ENCODE measurements at regions not wholly inside any gene's neighbourhood (a gene's known extent, or its start where the extent isn't known, plus 50 kb on each side); places are given as distances from the start of the nearest gene placed in this dataset.
A peak's percentile ranks its signal among the peaks of the same experiment; 100 is the strongest.

GRCh38 chr18:77444385-77444784, 194.7 kb downstream of the GALR1 start:
- no peak for DNase-seq (ENCODE audit: low spot score)

- no peak for DNase-seq (ENCODE audit: low spot score)
These were observed 198.4 kb downstream of the GALR1 start for GRCh38 chr18:77448046-77448445.

DNA sequence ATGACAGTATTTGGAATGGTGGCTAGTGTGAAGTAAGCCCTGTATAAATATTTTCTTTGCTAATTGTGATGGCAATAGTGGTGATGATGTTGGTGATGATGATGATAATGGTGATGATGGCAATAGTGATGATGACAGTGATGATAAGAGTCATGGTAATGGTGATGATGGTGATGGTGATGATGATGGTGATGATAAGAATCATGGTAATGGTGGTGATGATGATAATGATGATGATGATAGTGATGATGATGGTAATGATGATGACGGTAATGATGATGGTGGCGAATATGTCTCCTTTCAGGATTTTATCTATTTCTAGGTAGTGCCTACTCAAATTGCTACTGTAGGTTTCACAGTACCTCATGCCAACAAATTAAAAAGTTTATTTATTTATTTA, 205.4 kb downstream of the GALR1 start:
- DNase-seq (ENCODE audit: low spot score) = no peak

DNA sequence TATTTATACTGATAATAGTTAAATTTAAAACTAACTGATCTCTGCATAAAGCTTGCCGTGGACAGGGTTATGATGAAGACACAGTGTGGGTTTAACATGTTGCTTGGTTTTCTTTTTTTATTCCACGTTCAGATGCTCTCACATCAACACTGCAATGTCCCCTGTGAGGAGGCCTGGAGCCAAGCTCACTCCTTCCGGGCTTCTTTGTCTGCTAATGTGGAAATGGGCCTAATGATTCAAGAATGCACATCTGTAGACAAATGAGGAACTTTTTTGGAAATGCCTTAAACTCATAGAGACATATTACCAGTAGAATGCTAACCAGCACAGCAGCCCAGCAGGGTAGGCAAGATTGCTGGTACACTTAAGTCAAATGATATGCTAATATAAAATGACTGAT, 208.0 kb downstream of the GALR1 start:
- no peak for DNase-seq (ENCODE audit: low spot score)

GRCh38 chr18:77461062-77461688, 211.5 kb downstream of the GALR1 start:
- DNase-seq (ENCODE audit: low spot score) = no peak

GRCh38 chr18:77464917-77465316, 215.3 kb downstream of the GALR1 start:
- no peak for DNase-seq (ENCODE audit: low spot score)

- no peak for DNase-seq (ENCODE audit: low spot score)
These were observed 217.2 kb downstream of the GALR1 start for GRCh38 chr18:77466890-77467289.

GRCh38 chr18:77469131-77469530, 219.5 kb downstream of the GALR1 start:
- no peak for DNase-seq (ENCODE audit: low spot score)

DNA sequence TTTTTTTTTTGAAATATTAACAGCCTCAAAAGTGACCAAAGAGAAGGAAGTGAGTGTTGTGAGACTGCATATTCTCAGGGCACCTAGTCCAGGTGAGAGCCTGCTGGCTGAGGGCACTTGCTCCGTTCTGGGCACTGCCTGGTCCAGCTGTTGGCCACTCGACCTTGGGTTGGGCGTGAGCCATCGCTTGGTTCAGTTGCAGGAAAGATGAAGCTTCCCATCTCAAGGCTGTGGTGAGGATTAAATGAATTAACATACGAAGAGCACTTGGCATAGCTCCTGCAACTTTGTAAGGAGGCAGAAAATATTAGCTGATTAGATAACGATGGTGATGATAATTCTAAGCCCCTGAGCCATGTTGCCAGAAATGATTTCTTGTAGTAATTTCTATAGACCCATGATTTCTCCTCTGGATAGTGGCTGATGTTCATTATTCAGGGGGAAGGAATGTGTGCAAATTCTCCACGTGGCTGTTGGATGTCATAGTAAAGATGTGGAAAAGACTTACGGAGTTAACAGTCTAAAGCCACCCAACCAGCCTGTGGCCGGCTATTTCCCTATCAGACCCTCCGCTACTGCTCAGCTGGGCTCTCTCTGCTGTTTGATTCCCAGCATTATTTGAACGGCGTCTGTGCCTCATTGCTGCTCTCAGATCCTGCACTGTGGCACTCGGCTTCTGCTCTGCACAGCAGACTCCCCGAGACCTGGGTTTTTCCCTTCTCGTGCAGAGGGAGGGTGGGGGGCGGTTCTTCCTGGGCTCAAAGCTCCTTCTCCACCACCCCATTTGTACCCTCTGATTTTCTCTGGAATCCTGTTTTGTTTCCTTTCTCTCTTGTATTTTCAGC, 221.1 kb downstream of the GALR1 start:
- no peak for DNase-seq (ENCODE audit: low spot score)

- DNase-seq (ENCODE audit: low spot score) = no peak
These were observed 222.9 kb downstream of the GALR1 start for GRCh38 chr18:77472509-77472908.

DNA sequence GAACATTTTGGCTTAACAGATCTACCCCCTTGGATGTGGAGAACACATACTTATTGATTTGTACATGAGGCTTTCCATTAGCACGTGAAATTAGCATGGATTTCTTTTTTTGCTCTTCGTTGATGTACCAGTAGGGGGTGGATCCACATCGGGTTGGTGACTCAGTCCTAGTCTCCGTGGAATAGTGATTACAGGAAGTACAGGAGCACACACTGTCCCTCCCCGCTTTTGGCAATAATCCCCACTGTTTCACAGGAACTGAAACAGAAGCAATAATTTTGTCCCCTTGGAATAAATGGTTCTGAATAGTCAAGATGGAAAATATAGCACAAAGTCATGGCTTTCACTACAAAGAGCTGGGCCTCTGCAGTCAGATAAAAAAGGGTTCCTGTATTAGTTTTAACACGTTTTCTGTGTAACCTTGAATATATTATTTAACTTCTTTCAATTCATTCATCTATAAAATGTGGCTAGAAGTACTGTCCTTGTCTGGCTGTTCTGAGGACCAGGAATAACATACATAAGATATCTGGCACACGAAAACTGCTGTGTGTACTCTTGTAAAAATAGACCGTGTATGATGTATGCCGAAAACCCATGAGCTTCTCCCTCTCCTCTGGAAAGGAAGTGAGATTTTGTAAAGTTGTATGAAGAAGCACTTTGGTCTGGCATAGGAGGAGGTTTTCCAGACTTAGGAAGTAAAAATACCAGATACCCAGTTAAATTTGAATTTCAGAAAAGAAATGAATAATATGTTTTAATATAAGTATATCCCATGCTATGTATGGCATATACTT, 229.2 kb downstream of the GALR1 start:
- peak; percentile 56 for DNase-seq (ENCODE audit: low spot score)

DNA sequence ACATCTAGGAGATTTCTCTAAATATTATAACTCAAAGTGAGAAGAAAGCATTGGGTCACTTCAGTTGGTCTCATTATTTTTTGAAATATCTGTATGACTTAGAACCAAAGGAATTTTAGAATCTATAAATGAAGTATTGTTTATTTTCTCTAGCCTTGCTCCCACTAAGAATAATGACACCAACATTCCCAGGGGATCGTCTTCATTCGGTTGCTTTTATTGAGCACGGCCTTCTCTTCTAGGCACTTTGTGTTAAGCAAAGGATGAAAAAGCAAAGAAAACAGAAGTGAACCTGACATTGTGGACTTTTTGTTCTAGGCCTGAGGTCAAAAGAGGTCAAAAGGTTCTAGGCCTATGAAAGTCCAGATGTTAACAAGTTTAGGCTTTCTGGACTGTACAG, 231.9 kb downstream of the GALR1 start:
- DNase-seq (ENCODE audit: low spot score) = no peak

DNA sequence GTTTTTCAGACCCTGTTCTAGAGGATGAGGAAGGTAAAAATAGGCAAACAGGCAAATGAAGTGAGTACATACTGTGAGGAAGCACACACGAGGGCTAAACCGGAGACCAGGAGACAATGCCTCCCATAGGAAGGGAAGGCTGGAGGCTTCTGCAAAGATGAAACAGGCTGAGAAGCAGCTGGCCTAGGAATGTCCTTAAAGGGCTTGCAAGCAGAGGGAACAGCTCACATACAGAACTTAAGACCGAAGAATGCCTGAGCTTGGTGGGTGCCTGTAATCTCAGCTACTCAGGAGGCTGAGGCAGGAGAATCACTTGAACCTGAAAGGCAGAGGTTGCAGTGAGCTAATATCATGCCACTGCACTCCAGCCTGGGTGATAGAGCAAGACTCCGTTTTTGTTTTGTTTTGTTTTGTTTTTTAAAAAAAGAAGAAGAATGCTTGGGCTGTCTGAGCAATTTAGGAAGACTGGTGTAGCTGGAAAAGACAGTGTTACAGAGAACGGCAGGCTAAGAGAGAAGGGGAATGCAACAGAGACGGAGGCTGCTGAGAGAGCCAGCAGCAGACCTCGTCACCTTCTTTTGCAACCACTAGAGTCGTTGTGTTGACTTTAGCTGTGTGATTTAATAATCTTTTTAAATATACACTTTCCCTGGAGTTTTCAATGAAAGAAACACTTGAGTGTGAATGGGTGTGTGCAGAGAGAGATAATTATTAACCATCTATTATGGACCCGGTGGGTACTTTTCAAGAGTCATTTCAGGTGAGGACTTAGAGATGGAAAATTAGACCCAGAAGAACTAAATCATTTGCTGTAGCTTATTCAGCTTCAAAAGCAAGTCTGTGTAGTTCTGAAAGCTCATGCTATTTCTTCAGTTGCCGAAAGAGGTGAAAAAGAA, 232.8 kb downstream of the GALR1 start:
- DNase-seq (ENCODE audit: low spot score) = no peak

GRCh38 chr18:77486985-77487384, 237.3 kb downstream of the GALR1 start:
- DNase-seq (ENCODE audit: low spot score) = peak; percentile 15

DNA sequence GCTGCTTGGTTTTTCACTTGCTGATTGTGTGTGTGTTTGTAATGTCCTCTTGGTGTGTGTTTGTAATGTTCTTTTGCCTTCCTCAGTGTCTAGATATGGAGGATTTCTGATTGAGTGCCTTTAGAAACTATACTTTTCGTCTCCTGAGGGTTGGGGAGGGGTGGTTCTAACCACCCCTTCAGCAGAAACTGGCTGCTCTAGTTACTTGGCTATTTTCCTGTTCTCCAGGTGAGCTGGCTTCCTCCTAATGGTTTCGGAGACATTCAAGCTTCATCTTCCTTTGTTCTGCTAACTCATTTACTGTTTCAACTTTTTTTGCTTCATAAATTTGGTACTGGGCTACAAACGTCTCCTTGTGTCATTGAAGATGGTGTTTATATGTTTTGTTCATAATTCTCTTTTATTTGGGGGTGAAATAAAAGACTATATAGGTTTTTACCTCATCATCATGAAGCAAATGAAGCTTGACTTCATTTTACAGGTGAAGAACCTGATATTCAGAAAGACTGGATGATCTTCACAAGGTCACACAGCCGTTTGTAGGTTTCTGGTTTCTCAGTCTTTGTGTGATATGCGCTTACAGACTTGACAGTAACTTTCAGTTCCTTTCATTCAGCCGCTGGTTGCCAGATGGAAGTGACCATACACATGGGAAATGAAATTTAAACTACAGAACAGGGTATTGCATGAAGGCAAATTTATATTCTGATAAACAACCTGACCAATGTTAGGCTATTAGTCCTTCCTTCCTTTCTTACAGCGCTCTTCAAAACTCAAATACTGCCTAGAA, 238.5 kb downstream of the GALR1 start:
- no peak for DNase-seq (ENCODE audit: low spot score)

- no peak for DNase-seq (ENCODE audit: low spot score)
These were observed 245.4 kb downstream of the GALR1 start for GRCh38 chr18:77495079-77495478.

- DNase-seq (ENCODE audit: low spot score) = no peak
These were observed 246.5 kb downstream of the GALR1 start for GRCh38 chr18:77495982-77496690.

DNA sequence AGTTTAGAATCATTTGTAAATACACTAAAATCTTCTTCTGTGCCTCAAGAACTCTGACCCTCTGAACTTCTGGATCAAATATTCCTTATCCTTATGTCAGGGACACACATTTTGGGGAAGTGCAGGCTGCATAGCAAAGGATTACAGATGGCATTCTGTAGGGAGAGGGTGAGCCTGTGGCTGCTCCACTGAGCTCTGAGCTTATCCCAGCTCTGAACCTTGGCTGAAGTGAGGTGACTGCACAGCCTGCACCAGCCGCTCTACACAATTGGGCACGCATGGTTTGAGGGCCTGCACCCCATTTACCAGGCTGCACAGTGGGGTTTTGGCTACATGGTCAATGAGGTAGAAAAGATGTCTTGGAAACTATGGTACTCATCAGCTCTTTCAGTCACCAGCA, 251.6 kb downstream of the GALR1 start:
- no peak for DNase-seq (ENCODE audit: low spot score)

DNA sequence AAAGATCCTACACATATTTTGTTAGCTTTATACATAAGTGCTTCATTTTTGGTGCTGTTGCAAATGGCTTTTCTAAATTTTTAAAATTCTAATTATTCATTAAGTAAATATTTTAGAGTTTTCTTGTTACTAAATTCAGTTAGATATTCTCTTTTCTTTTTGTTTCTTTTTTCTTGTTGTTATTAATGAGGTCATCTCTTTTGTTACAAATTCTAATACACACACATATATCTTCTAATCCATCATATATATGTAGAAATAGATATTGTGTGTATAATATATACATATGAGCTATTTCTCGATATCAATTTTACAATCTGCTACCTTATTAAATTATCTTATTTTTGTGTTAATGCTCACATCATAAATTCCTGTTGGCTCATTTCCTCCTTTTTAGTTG, 255.9 kb downstream of the GALR1 start:
- DNase-seq (ENCODE audit: low spot score) = no peak

- no peak for DNase-seq (ENCODE audit: low spot score)
These were observed 262.5 kb downstream of the GALR1 start for GRCh38 chr18:77512152-77512551.

Data from H4 (cell line).